Retinal pigment epithelial cell (primary cell): ENCODE measurements at regions not wholly inside any gene's neighbourhood (a gene's known extent, or its start where the extent isn't known, plus 50 kb on each side); places are given as distances from the start of the nearest gene placed in this dataset.

Experiments used
- DNase-seq: peaks from one replicate; pipeline ENCODE4 v3.0.0-alpha.2; 2010; ENCODE audit warnings: low read depth
- H3K4me3 ChIP-seq: 2 replicates; pipeline ENCODE4 v1.5.1; 2011; ENCODE audit warnings: mild to moderate bottlenecking, low read length, control low read depth, moderate library complexity
- TF ChIP-seq, protein P1 (sequence below): conservative IDR thresholded peaks from 2 replicates; pipeline ENCODE4 v1.5.1; 2011; ENCODE audit warnings: low read depth, low read length, control low read depth, inconsistent platforms

DNA sequence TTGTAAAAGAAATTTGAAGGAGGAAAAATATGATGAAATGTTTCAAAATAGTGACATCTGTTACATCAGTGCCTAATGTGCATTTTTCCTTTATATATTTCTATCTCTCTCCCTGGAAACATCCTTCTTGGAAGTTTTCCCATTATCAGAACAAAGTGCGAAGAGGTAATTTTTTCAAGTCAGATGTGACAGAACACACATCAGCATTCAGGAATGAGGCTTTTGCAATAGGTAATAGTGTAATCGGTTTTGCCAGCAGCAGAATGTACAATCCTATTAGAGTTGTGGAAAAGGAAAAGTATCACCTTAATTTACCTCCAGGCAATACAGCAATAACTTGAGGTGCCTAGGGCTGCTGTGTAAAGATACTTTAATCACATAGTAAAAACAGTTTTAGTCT, 275.8 kb downstream of the FAT3 start:
- no peak overlapping the region for H3K4me3 ChIP-seq
- TF ChIP-seq, protein P1, sequence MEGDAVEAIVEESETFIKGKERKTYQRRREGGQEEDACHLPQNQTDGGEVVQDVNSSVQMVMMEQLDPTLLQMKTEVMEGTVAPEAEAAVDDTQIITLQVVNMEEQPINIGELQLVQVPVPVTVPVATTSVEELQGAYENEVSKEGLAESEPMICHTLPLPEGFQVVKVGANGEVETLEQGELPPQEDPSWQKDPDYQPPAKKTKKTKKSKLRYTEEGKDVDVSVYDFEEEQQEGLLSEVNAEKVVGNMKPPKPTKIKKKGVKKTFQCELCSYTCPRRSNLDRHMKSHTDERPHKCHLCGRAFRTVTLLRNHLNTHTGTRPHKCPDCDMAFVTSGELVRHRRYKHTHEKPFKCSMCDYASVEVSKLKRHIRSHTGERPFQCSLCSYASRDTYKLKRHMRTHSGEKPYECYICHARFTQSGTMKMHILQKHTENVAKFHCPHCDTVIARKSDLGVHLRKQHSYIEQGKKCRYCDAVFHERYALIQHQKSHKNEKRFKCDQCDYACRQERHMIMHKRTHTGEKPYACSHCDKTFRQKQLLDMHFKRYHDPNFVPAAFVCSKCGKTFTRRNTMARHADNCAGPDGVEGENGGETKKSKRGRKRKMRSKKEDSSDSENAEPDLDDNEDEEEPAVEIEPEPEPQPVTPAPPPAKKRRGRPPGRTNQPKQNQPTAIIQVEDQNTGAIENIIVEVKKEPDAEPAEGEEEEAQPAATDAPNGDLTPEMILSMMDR: no peak
- DNase-seq: peak; percentile 30

DNA sequence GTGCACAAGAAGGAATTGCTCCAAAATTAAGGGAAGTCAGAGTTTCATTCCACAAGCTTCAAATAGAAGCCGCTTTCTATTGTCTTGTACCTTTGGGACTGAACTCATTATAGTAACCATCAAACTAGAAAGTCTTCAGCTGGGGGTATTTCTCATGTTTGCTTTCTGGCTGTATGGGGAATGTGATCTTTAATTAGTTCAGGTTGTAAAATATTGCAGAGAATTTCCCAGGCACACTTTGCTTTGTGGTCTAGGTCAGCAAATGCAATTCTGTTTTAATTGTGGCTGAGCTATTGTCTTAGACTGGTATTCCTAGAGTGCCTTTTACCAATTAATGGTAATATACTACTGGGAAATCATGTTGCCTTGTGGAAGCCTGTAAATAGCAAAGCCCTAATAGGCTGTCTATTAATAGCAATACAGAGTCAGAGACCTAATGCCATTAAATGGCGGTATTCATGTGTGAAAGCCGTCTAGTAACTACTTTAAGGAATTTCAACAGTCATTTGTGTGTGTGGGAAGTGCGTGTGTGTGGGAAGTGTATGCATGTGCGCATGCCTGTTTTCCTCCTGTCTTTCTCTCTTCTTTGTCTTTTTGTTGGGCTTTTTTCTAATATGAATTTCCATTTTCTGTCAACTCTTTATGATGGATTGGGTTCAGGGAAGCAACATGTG, 276.6 kb downstream of the FAT3 start:
- H3K4me3 ChIP-seq: no peak overlapping the region
- TF ChIP-seq, protein P1: no peak
- DNase-seq: peak; percentile 62

DNA sequence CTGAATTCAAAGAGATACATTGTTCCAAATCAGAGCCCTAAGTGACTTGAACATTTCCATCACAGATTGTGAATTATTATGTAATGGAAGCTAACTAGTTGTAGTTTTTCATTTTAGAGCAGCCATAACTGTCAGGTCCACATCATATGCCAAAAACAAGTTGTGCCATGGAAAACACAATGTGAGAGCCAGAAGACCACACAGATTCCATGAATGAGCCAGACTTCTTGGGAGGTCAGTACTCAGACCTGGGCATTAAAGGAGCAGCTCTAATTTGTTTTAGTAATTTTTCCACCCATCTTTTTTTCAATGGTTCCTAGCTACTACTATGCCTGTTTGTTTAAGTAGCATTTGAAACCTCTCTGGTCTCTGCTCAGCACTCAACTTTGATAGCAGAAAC, 279.4 kb downstream of the FAT3 start:
- no peak overlapping the region for H3K4me3 ChIP-seq
- TF ChIP-seq, protein P1: no peak

DNA sequence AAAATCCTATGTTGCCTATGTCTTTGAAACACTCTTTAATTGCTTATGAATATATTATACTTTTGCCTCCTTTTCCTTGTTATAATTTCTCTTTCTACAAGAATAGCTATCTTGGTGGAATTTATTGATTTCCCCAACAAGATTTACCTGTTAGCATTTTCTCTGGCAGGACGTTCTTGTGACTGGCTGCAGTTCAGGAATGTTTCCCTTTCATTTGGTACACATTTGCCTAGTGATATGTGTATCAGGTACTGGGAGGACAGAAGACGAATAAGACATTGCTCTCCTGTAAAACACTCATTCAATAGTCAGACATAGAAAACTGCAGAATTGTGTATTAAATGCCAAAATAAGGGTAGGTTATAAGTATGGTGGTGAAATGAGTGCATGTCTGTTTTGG, 279.9 kb downstream of the FAT3 start:
- no peak for DNase-seq
- H3K4me3 ChIP-seq: no peak overlapping the region
- TF ChIP-seq, protein P1: no peak

More for the DNA sequence above, 279.4 kb downstream of the FAT3 start:
- no peak for DNase-seq

GRCh38 chr11:92505689-92506088, 281.1 kb downstream of the FAT3 start:
- TF ChIP-seq, protein P1: no peak
- DNase-seq: no peak
- no peak overlapping the region for H3K4me3 ChIP-seq

DNA sequence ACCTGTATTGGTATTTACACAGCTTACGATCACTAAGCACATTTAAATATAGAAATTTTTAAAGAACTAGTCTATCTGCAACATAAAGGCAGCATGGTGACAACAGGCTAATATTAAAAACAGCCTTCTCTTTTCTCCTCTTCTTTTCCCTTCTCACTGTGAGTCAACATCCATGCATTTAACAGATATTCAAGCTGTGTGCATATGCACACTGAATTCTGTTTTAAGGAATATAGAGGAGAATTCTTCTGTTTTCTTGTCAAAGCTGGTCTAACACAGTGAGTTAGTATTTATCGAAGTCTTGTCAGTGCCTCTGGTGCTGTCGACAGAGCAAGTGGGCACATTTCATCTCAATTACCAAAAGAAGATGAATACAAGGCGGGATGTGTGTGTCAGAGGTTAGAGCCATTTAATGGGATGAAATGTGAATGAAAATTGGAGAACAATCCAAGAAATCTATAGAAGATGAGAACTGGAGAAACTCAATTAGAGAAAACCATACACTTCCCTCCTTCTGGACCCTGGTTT, 282.3 kb downstream of the FAT3 start:
- TF ChIP-seq, protein P1: no peak
- H3K4me3 ChIP-seq: no peak overlapping the region
- no peak for DNase-seq

DNA sequence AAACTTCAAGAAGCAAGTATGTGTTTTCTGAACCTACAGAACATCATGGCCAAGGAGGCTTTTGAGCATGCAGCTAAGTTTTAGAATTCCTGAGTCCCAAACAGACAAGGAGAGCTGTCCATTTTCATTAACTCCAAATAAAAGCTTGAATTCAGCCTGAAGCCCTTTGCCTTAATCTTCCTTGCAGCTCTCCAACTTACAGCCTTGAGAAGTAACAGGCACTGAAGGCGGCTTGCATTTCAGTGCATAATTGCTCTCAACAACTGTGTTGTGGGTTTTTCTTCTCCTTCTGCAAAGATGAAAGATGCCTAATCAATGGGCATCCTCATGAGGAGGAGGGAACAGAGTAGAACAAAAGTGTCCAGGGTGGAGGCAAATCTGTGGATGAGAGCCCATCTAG, 286.0 kb downstream of the FAT3 start:
- no peak for DNase-seq
- TF ChIP-seq, protein P1: no peak
- H3K4me3 ChIP-seq: no peak overlapping the region
